HCT116 (cell line): ENCODE measurements at regions not wholly inside any gene's neighbourhood (a gene's known extent, or its start where the extent isn't known, plus 50 kb on each side); places are given as distances from the start of the nearest gene placed in this dataset.

Experiments
- ATAC-seq: fragments of 200-7000 bp; cut with Tn5 transposase; 2 replicates; pipeline ENCODE4 v1.9.1; 2020; ENCODE audit warnings: mild to moderate bottlenecking, moderate library complexity
- BruUV-seq: library from RNA; stranded (reverse); fragments of 400-500 nt; replicated peaks from 2 replicates; lab custom pipeline; 2021; lab: Mats Ljungman, UMichigan
- CTCF ChIA-PET: fragments of 300-600 bp; sonication (Branson Sonifier 250); formaldehyde crosslinking; loops from one replicate; lab custom pipeline; 2021; ENCODE audit warnings: antibody characterized with exemption; lab: Charles Lee
- POLR2A ChIA-PET: fragments of 300-600, 350-600 bp; sonication (Branson Sonifier 250); formaldehyde crosslinking; loops from one replicate; lab custom pipeline; 2021; ENCODE audit warnings: antibody characterized with exemption; lab: Charles Lee
- RAD21 ChIA-PET, 2 experiments: fragments of 300-600 bp; sonication (Branson Sonifier 250); formaldehyde crosslinking; loops; one replicate each; lab custom pipeline; 2023; ENCODE audit warnings: low total read pairs in 2 of 2; ENCODE audit not compliant: uncharacterized antibody in 2 of 2, unreplicated experiment in 2 of 2, low non-redundant PET in 1 of 2; lab: Charles Lee
- DNase-seq: peaks from one replicate; pipeline ENCODE4 v3.0.0-alpha.2; 2010; ENCODE audit warnings: low read depth, low spot score
- H2AFZ ChIP-seq: fragments of 200-600 bp; shearing (Covaris generic), sonication (generic); 2 replicates; pipeline ENCODE4 v1.6.1; 2017; ENCODE audit warnings: low read depth, mixed run types, mixed read lengths, antibody characterized with exemption, low read length; ENCODE audit not compliant: poor library complexity, severe bottlenecking
- H3K27ac ChIP-seq: 2 replicates; pipeline ENCODE4 v1.5.1; 2012; ENCODE audit warnings: low read depth, low read length
- H3K27me3 ChIP-seq: fragments of 200-600 bp; sonication (generic); 2 replicates; pipeline ENCODE4 v1.6.1; 2016; ENCODE audit warnings: mixed run types, low read length, mixed read lengths; ENCODE audit not compliant: insufficient read depth
- H3K36me3 ChIP-seq, 2 experiments: fragments of 200-500 bp in 1 of 2; fragments of 200-600 bp in 1 of 2; sonication (Bioruptor generic) in 1 of 2; sonication (generic) in 1 of 2; 2 replicates each; pipeline versions ENCODE4 v1.5.1 to v1.6.1; 2014 to 2016; ENCODE audit warnings: low read length in 2 of 2, inconsistent platforms in 1 of 2, mixed read lengths in 1 of 2, mixed run types in 1 of 2; ENCODE audit not compliant: insufficient read depth in 2 of 2, control insufficient read depth in 1 of 2
- H3K4me1 ChIP-seq, 2 experiments: fragments of 200-600 bp in 1 of 2; sonication (generic) in 1 of 2; 2 replicates each; pipeline versions ENCODE4 v1.5.1 to v1.6.1; 2012 to 2017; ENCODE audit warnings: low read length in 2 of 2, inconsistent platforms in 1 of 2, mild to moderate bottlenecking in 1 of 2, mixed read lengths in 1 of 2, mixed run types in 1 of 2, moderate library complexity in 1 of 2; ENCODE audit not compliant: insufficient read depth in 2 of 2, control insufficient read depth in 1 of 2
- H3K4me2 ChIP-seq: fragments of 200-600 bp; sonication (generic); 2 replicates; pipeline ENCODE4 v1.6.1; 2017; ENCODE audit warnings: mixed run types, low read length, mixed read lengths
- H3K4me3 ChIP-seq, 2 experiments: fragments of 200-600 bp in 1 of 2; sonication (generic) in 1 of 2; replicated peaks in 1 of 2; 2 replicates each; pipeline ENCODE4 v1.5.1; 2011 to 2016; ENCODE audit warnings: low read length in 2 of 2, control low read depth in 1 of 2, low read depth in 1 of 2, mild to moderate bottlenecking in 1 of 2, mixed read lengths in 1 of 2, mixed run types in 1 of 2
- H3K79me2 ChIP-seq: fragments of 200-600 bp; sonication (generic); 2 replicates; pipeline ENCODE4 v1.6.1; 2017; ENCODE audit warnings: mild to moderate bottlenecking, mixed run types, low read length, moderate library complexity, mixed read lengths; ENCODE audit not compliant: insufficient read depth
- H3K9ac ChIP-seq: fragments of 200-600 bp; sonication (generic); 2 replicates; pipeline ENCODE4 v1.6.1; 2016; ENCODE audit warnings: low read length, mixed read lengths
- H3K9me2 ChIP-seq: fragments of 200-600 bp; sonication (generic), shearing (Covaris generic); 2 replicates; pipeline ENCODE4 v1.6.1; 2017; ENCODE audit warnings: mixed run types, mild to moderate bottlenecking, moderate library complexity; ENCODE audit not compliant: insufficient read depth
- H3K9me3 ChIP-seq, 2 experiments: fragments of 200-500 bp in 1 of 2; fragments of 200-600 bp in 1 of 2; sonication (Bioruptor generic) in 1 of 2; sonication (generic) in 1 of 2; 2 replicates each; pipeline ENCODE4 v1.6.1; 2014 to 2017; ENCODE audit warnings: low read length in 2 of 2, mixed read lengths in 2 of 2, inconsistent platforms in 1 of 2, low read depth in 1 of 2, mild to moderate bottlenecking in 1 of 2, mixed run types in 1 of 2, moderate library complexity in 1 of 2; ENCODE audit not compliant: control insufficient read depth in 1 of 2, insufficient read depth in 1 of 2
- H4K20me1 ChIP-seq: fragments of 200-600 bp; sonication (generic), shearing (Covaris generic); 2 replicates; pipeline ENCODE4 v1.6.1; 2017; ENCODE audit warnings: mixed run types, mild to moderate bottlenecking, moderate library complexity; ENCODE audit not compliant: insufficient read depth
- ATF3 ChIP-seq: IDR thresholded peaks from 2 replicates; pipeline ENCODE4 v1.6.1; 2012
- CEBPB ChIP-seq: IDR thresholded peaks from 2 replicates; pipeline ENCODE4 v1.6.1; 2012; ENCODE audit warnings: low read depth
- CTCF ChIP-seq, 3 experiments: fragments of 200-600 bp in 1 of 3; sonication (generic) in 1 of 3; IDR thresholded peaks in 2 of 3; conservative IDR thresholded peaks in 1 of 3; 2 replicates each; pipeline ENCODE4 v1.5.1; 2012 to 2017; ENCODE audit warnings: low read depth in 2 of 3, low read length in 2 of 3, antibody characterized with exemption in 1 of 3, borderline replicate concordance in 1 of 3, control low read depth in 1 of 3, mild to moderate bottlenecking in 1 of 3, mixed read lengths in 1 of 3, mixed run types in 1 of 3, moderate library complexity in 1 of 3; ENCODE audit not compliant: insufficient read depth in 1 of 3
- EGR1 ChIP-seq: IDR thresholded peaks from 2 replicates; pipeline ENCODE4 v1.6.1; 2012; ENCODE audit warnings: low read depth
- ELF1 ChIP-seq: IDR thresholded peaks from 2 replicates; pipeline ENCODE4 v1.6.1; 2012; ENCODE audit warnings: low read depth, borderline replicate concordance
- EZH2 ChIP-seq: fragments of 200-600 bp; sonication (generic); IDR thresholded peaks from 2 replicates; pipeline ENCODE4 v1.6.1; 2017; ENCODE audit warnings: antibody characterized with exemption, mixed run types
- EZH2phosphoT487 ChIP-seq: fragments of 200-600 bp; IDR thresholded peaks from 2 replicates; pipeline ENCODE4 v1.6.1; 2018; ENCODE audit warnings: antibody characterized with exemption, borderline replicate concordance
- FOSL1 ChIP-seq: IDR thresholded peaks from 2 replicates; pipeline ENCODE4 v1.6.1; 2012; ENCODE audit warnings: low read depth
- MAX ChIP-seq: IDR thresholded peaks from 2 replicates; pipeline ENCODE4 v1.6.1; 2012
- POLR2A ChIP-seq: IDR thresholded peaks from 2 replicates; pipeline ENCODE4 v1.7.0; 2011; ENCODE audit warnings: borderline replicate concordance; ENCODE audit not compliant: insufficient read depth, insufficient read length; ENCODE audit errors: extremely low read depth
- POLR2AphosphoS5 ChIP-seq: IDR thresholded peaks from 2 replicates; pipeline ENCODE4 v1.6.1; 2011; ENCODE audit warnings: mild to moderate bottlenecking, low read depth, low read length, moderate library complexity
- REST ChIP-seq: IDR thresholded peaks from 2 replicates; pipeline ENCODE4 v1.6.1; 2012; ENCODE audit warnings: low read depth
- SIN3A ChIP-seq: IDR thresholded peaks from 2 replicates; pipeline ENCODE4 v1.6.1; 2012; ENCODE audit warnings: low read depth
- SRF ChIP-seq: IDR thresholded peaks from 2 replicates; pipeline ENCODE4 v1.6.1; 2012; ENCODE audit warnings: low read depth
- TCF7L2 ChIP-seq: IDR thresholded peaks from 2 replicates; pipeline ENCODE4 v1.7.0; 2011; ENCODE audit warnings: borderline replicate concordance, inconsistent platforms; ENCODE audit not compliant: insufficient read depth, insufficient read length; ENCODE audit errors: extremely low read depth
- YY1 ChIP-seq: IDR thresholded peaks from 2 replicates; pipeline ENCODE4 v1.6.1; 2011; ENCODE audit warnings: low read length, low read depth, moderate library complexity, mild to moderate bottlenecking; ENCODE audit not compliant: insufficient replicate concordance; ENCODE audit errors: extremely low read depth
- ZBTB33 ChIP-seq: IDR thresholded peaks from 2 replicates; pipeline ENCODE4 v1.6.1; 2011; ENCODE audit warnings: mild to moderate bottlenecking, low read length, moderate library complexity; ENCODE audit not compliant: insufficient replicate concordance; ENCODE audit errors: extremely low read depth
- ZFX ChIP-seq: fragments of 450-650 bp; IDR thresholded peaks from 2 replicates; pipeline ENCODE4 v1.6.1; 2017
- ZNF274 ChIP-seq: fragments of 200-500 bp; sonication (Bioruptor generic); IDR thresholded peaks from 2 replicates; pipeline ENCODE4 v1.6.1; 2014; ENCODE audit warnings: mild to moderate bottlenecking, low read depth, low read length, inconsistent platforms
- intact Hi-C: fragments of 100-400 bp; cut with micrococcal nuclease; formaldehyde crosslinking; loops from 2 replicates; pipeline ENCODE4 v1.10.0; 2022

- Histone ChIP-seq H3K9me2 (no peaks in the 10 kb centered on the region), H3K79me2 (no peaks in the 10 kb centered on the region), H3K27me3 (no peaks in the 10 kb centered on the region), H3K4me2 (no peak overlapping the region), H3K9me3 (no peaks in the 10 kb centered on the region), H3K36me3 (no peaks in the 10 kb centered on the region), H3K27ac (no peak overlapping the region), H2AFZ (no peak overlapping the region), H3K9ac (no peak overlapping the region), H4K20me1 (no peaks in the 10 kb centered on the region), H3K4me1 (no peaks in the 10 kb centered on the region), H3K4me3 (no peak overlapping the region)
- TF ChIP-seq EGR1 = no peak
- TF ChIP-seq CTCF (IDR thresholded peaks at IDR 0.05 in 2 of 3, conservative IDR thresholded peaks at IDR 0.05 in 1 of 3; ENCODE audit: borderline replicate concordance in 1 of 3, insufficient read depth in 1 of 3, low read depth in 2 of 3, low read length in 2 of 3) = no peak
- no peak for TF ChIP-seq MAX
- TF ChIP-seq SIN3A = no peak
- no peak for TF ChIP-seq CEBPB
- TF ChIP-seq ZBTB33 = no peak
- TF ChIP-seq TCF7L2 = no peak
- TF ChIP-seq ZFX = no peak
- TF ChIP-seq YY1 = no peak
- no peak for TF ChIP-seq FOSL1
- no peak for TF ChIP-seq REST
- TF ChIP-seq SRF = no peak
- no peak for TF ChIP-seq POLR2A
- TF ChIP-seq EZH2phosphoT487 = no peak
- TF ChIP-seq ELF1 = no peak
- no peak for TF ChIP-seq ZNF274
- no peak for TF ChIP-seq EZH2
- no peak for TF ChIP-seq ATF3
- no peak for TF ChIP-seq POLR2AphosphoS5
- no peak for ATAC-seq
- ChIA-PET POLR2A (no interaction called here), RAD21 (no interaction called here), CTCF (no interaction called here)
- no peak for DNase-seq
- intact Hi-C loops = no loop called here
- no TSS peak for BruUV-seq
Measured at GRCh38 chr7:115869801-115870200, 160.8 kb downstream of the TFEC start.
